IMR-90 (cell line): ENCODE measurements at regions not wholly inside any gene's neighbourhood (a gene's known extent, or its start where the extent isn't known, plus 50 kb on each side); places are given as distances from the start of the nearest gene placed in this dataset.

Source experiments
- ATAC-seq: fragments of 200-7000 bp; cut with Tn5 transposase; 2 replicates; pipeline ENCODE4 v1.9.1; 2020; ENCODE audit warnings: low read depth, mild to moderate bottlenecking, moderate library complexity
- BruUV-seq: library from RNA; stranded (reverse); fragments of 400-500 nt; replicated peaks from 2 replicates; lab custom pipeline; 2021; lab: Mats Ljungman, UMichigan
- CTCF ChIA-PET: fragments of 300-600 bp; formaldehyde crosslinking; extraction: SDS; loops from one replicate; lab custom pipeline; 2021; ENCODE audit warnings: antibody characterized with exemption; lab: Yijun Ruan, JAX
- POLR2A ChIA-PET: fragments of 300-600 bp; sonication (Branson Sonifier 250); formaldehyde crosslinking; loops from one replicate; lab custom pipeline; 2022; ENCODE audit warnings: antibody characterized with exemption; ENCODE audit not compliant: unreplicated experiment; lab: Charles Lee
- DNase-seq: peaks from one replicate; pipeline ENCODE4 v3.0.0; 2013
- H2AFZ ChIP-seq: replicated peaks from 2 replicates; pipeline ENCODE3; 2013; ENCODE audit warnings: low read length, mild to moderate bottlenecking; ENCODE audit not compliant: poor library complexity
- H2AK5ac ChIP-seq: 2 replicates; pipeline ENCODE4 v1.6.1; 2013; ENCODE audit warnings: low read depth, low read length, inconsistent platforms
- H2AK9ac ChIP-seq: replicated peaks from 2 replicates; pipeline ENCODE3; 2013; ENCODE audit warnings: mild to moderate bottlenecking, low read depth, low read length, moderate library complexity; ENCODE audit not compliant: poor library complexity
- H2BK120ac ChIP-seq: 2 replicates; pipeline ENCODE4 v1.6.1; 2013; ENCODE audit warnings: low read depth, low read length, inconsistent platforms
- H2BK15ac ChIP-seq: 3 replicates; pipeline ENCODE4 v1.6.1; 2013; ENCODE audit warnings: low read depth, low read length, inconsistent platforms
- H2BK20ac ChIP-seq: 2 replicates; pipeline ENCODE4 v1.6.1; 2013; ENCODE audit warnings: low read depth, mild to moderate bottlenecking, inconsistent platforms, low read length, moderate library complexity
- H2BK5ac ChIP-seq: 2 replicates; pipeline ENCODE4 v1.6.1; 2013; ENCODE audit warnings: mild to moderate bottlenecking, low read depth, low read length, inconsistent platforms; ENCODE audit not compliant: poor library complexity, severe bottlenecking
- H3K14ac ChIP-seq: replicated peaks from 2 replicates; pipeline ENCODE4 v1.6.1; 2013; ENCODE audit warnings: low read depth, low read length, inconsistent platforms
- H3K18ac ChIP-seq: 2 replicates; pipeline ENCODE4 v1.6.1; 2013; ENCODE audit warnings: low read depth, low read length, control low read depth
- H3K23ac ChIP-seq: 2 replicates; pipeline ENCODE4 v1.6.1; 2013; ENCODE audit warnings: low read depth, low read length, inconsistent platforms
- H3K27ac ChIP-seq: 2 replicates; pipeline ENCODE4 v1.5.1; 2013; ENCODE audit warnings: mild to moderate bottlenecking, control low read depth, low read length; ENCODE audit not compliant: insufficient read depth
- H3K27me3 ChIP-seq: 2 replicates; pipeline ENCODE4 v1.6.1; 2013; ENCODE audit warnings: low read length; ENCODE audit not compliant: control insufficient read depth, insufficient read depth
- H3K36me3 ChIP-seq: 2 replicates; pipeline ENCODE4 v1.6.1; 2013; ENCODE audit warnings: low read length, mixed read lengths; ENCODE audit not compliant: control insufficient read depth, insufficient read depth
- H3K4ac ChIP-seq: 2 replicates; pipeline ENCODE4 v1.6.1; 2013; ENCODE audit warnings: low read depth, low read length, inconsistent platforms
- H3K4me1 ChIP-seq: 2 replicates; pipeline ENCODE4 v1.6.1; 2013; ENCODE audit warnings: low read length, mixed read lengths; ENCODE audit not compliant: control insufficient read depth, insufficient read depth
- H3K4me2 ChIP-seq: 2 replicates; pipeline ENCODE4 v1.6.1; 2013; ENCODE audit warnings: low read depth, mild to moderate bottlenecking, control low read depth, low read length, moderate library complexity
- H3K4me3 ChIP-seq: 2 replicates; pipeline ENCODE4 v1.5.1; 2013; ENCODE audit warnings: low read depth, mild to moderate bottlenecking, control low read depth, low read length, moderate library complexity; ENCODE audit not compliant: insufficient read depth
- H3K56ac ChIP-seq: 2 replicates; pipeline ENCODE4 v1.6.1; 2013; ENCODE audit warnings: low read length, inconsistent platforms; ENCODE audit not compliant: insufficient read depth; ENCODE audit errors: extremely low read depth
- H3K79me1 ChIP-seq, 2 experiments: 2 replicates each; pipeline ENCODE4 v1.6.1; 2013; ENCODE audit warnings: low read length in 2 of 2, inconsistent platforms in 1 of 2, low read depth in 1 of 2
- H3K9ac ChIP-seq: 2 replicates; pipeline ENCODE4 v1.6.1; 2013; ENCODE audit warnings: low read depth, low read length, control low read depth
- H3K9me1 ChIP-seq: 2 replicates; pipeline ENCODE4 v1.6.1; 2013; ENCODE audit warnings: low read length, inconsistent platforms; ENCODE audit not compliant: insufficient read depth
- H3K9me3 ChIP-seq: 2 replicates; pipeline ENCODE4 v1.6.1; 2013; ENCODE audit warnings: low read length; ENCODE audit not compliant: control insufficient read depth, insufficient read depth
- H4K20me1 ChIP-seq: 2 replicates; pipeline ENCODE4 v1.6.1; 2013; ENCODE audit warnings: low read length, inconsistent platforms; ENCODE audit not compliant: insufficient read depth
- H4K5ac ChIP-seq: 2 replicates; pipeline ENCODE4 v1.6.1; 2013; ENCODE audit warnings: mild to moderate bottlenecking, low read depth, low read length, control low read depth
- H4K8ac ChIP-seq, 2 experiments: 2 replicates each; pipeline ENCODE4 v1.6.1; 2013; ENCODE audit warnings: low read depth in 2 of 2, low read length in 2 of 2, control low read depth in 1 of 2, inconsistent platforms in 1 of 2
- H4K91ac ChIP-seq: 2 replicates; pipeline ENCODE4 v1.6.1; 2013; ENCODE audit warnings: low read depth, low read length, inconsistent platforms; ENCODE audit not compliant: insufficient read depth
- BHLHE40 ChIP-seq: fragments of 150-350 bp; IDR thresholded peaks from 2 replicates; pipeline ENCODE4 v1.6.1; 2016; ENCODE audit warnings: mild to moderate bottlenecking, low read depth, low read length
- CEBPB ChIP-seq: IDR thresholded peaks from 2 replicates; pipeline ENCODE4 v1.6.1; 2012; ENCODE audit warnings: low read depth, low read length, improper control_type of control experiment
- CHD1 ChIP-seq: IDR thresholded peaks from 2 replicates; pipeline ENCODE4 v1.6.1; 2012; ENCODE audit warnings: low read depth, low read length, improper control_type of control experiment
- FOS ChIP-seq: fragments of 150-350 bp; IDR thresholded peaks from 2 replicates; pipeline ENCODE4 v1.6.1; 2016; ENCODE audit warnings: low read depth, low read length
- MAFK ChIP-seq: IDR thresholded peaks from 2 replicates; pipeline ENCODE4 v1.6.1; 2012; ENCODE audit warnings: low read depth, low read length, improper control_type of control experiment
- MAZ ChIP-seq: IDR thresholded peaks from 2 replicates; pipeline ENCODE4 v1.6.1; 2012; ENCODE audit warnings: low read depth, mild to moderate bottlenecking, low read length, improper control_type of control experiment, moderate library complexity, borderline replicate concordance
- MXI1 ChIP-seq: IDR thresholded peaks from 2 replicates; pipeline ENCODE4 v1.6.1; 2012; ENCODE audit warnings: low read depth, mild to moderate bottlenecking, low read length, moderate library complexity, borderline replicate concordance
- NFE2L2 ChIP-seq: fragments of 150-350 bp; IDR thresholded peaks from 2 replicates; pipeline ENCODE4 v1.6.1; 2016; ENCODE audit warnings: low read depth, mild to moderate bottlenecking, low read length
- POLR2A ChIP-seq: IDR thresholded peaks from 2 replicates; pipeline ENCODE4 v1.6.1; 2012; ENCODE audit warnings: mild to moderate bottlenecking, low read depth, low read length
- RAD21 ChIP-seq: IDR thresholded peaks from 2 replicates; pipeline ENCODE4 v1.6.1; 2012; ENCODE audit warnings: low read length, improper control_type of control experiment
- RCOR1 ChIP-seq: IDR thresholded peaks from 2 replicates; pipeline ENCODE4 v1.6.1; 2012; ENCODE audit warnings: mild to moderate bottlenecking, low read length, improper control_type of control experiment; ENCODE audit not compliant: insufficient replicate concordance
- RFX5 ChIP-seq: IDR thresholded peaks from 2 replicates; pipeline ENCODE4 v1.8.0; 2012; ENCODE audit warnings: low read depth, mild to moderate bottlenecking, low read length, moderate library complexity
- SMC3 ChIP-seq: fragments of 150-350 bp; IDR thresholded peaks from 2 replicates; pipeline ENCODE4 v1.6.1; 2016; ENCODE audit warnings: low read depth, mild to moderate bottlenecking, antibody characterized with exemption, low read length, moderate library complexity
- WGBS, 2 experiments: methylation state at CpG; one replicate each; pipeline versions ENCODE4 v1.1.5 to v1.1.7; 2013; ENCODE audit warnings: missing lambda C conversion rate in 2 of 2; ENCODE audit not compliant: insufficient read length in 1 of 2; ENCODE audit errors: extremely low coverage in 2 of 2; 5-methylcytosine and 5-hydroxymethylcytosine counted together
- dilution Hi-C: fragments of 300-500 bp; cut with HindIII; formaldehyde crosslinking; loops from one replicate; pipeline ENCODE4 v1.14.3; 2018; ENCODE audit warnings: low sequenced_read_pairs; ENCODE audit not compliant: unreplicated experiment
- in situ Hi-C: fragments of 300-500 bp; cut with MboI; formaldehyde crosslinking; loops from 3 replicates; pipeline ENCODE4 v1.14.3; 2019; ENCODE audit warnings: low sequenced_read_pairs, inconsistent platforms, mixed read lengths
- intact Hi-C: fragments of 100-400 bp; cut with micrococcal nuclease; formaldehyde crosslinking; loops from 2 replicates; pipeline ENCODE4 v1.10.0; 2022
- TF ChIP-seq, protein P1 (sequence below): fragments of 150-350 bp; IDR thresholded peaks from 2 replicates; pipeline ENCODE4 v1.6.1; 2017; ENCODE audit warnings: mild to moderate bottlenecking, antibody characterized with exemption, low read length, low read depth
- TF ChIP-seq, protein P2 (sequence below): conservative IDR thresholded peaks from 2 replicates; pipeline ENCODE4 v1.5.1; 2012; ENCODE audit warnings: mild to moderate bottlenecking, low read depth, low read length, improper control_type of control experiment
- TF ChIP-seq, protein P3 (sequence below): fragments of 150-350 bp; IDR thresholded peaks from 2 replicates; pipeline ENCODE4 v1.6.1; 2016; ENCODE audit warnings: low read depth, mild to moderate bottlenecking, low read length, moderate library complexity, borderline replicate concordance

DNA sequence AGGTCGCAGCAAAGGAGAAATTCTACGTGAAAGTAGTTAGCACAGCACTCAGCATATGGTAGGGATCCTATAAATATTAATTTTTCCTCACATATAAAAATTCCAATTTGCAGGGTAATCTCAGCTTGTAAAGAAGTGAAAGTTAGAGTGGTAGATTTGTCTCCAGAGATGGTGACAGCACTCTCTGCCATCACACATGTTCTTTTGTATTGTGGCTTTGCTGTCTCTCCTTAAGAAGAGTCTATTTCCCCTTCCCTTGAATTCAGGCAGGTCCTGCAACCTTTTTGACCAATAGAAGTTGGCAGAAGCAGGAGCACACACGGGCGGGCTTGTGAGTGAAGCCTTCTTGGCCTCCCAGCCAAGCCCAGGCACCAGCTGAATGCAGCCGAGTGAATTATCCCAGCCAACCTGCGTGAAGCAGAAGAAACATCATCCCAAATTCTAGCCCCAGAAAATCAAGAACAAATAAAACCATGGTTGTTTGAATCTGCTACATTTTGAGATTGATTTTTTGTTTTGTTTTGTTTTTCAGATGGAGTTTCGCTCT, 107.8 kb upstream of the COPS8 start:
- Histone ChIP-seq H2BK120ac (no peak overlapping the region), H3K14ac (no peak overlapping the region), H3K4me3 (no peak overlapping the region), H2AK9ac (no peak overlapping the region), H2BK15ac (no peak overlapping the region), H4K8ac (no peak overlapping the region), H3K4me1 (no peaks in the 10 kb centered on the region), H3K18ac (no peak overlapping the region), H3K9me3 (peaks cover 2% of the 10 kb centered on the region), H3K27me3 (peaks cover 15% of the 10 kb centered on the region), H4K20me1 (no peaks in the 10 kb centered on the region), H3K79me1 (no peaks in the 10 kb centered on the region), H2BK20ac (no peak overlapping the region), H4K5ac (no peak overlapping the region), H2AFZ (no peak overlapping the region), H3K4me2 (no peak overlapping the region), H3K4ac (no peak overlapping the region), H3K27ac (no peak overlapping the region), H3K9me1 (no peaks in the 10 kb centered on the region), H2AK5ac (no peak overlapping the region), H3K9ac (no peak overlapping the region), H3K36me3 (no peaks in the 10 kb centered on the region), H2BK5ac (no peak overlapping the region), H3K23ac (no peak overlapping the region), H3K56ac (no peak overlapping the region), H4K91ac (no peak overlapping the region)
- in situ Hi-C loops (no loop called here), dilution Hi-C loops (no loop called here), intact Hi-C loops (no loop called here)
- CTCF ChIA-PET: no interaction called here
- no peak for ATAC-seq
- no TSS peak for BruUV-seq
- DNase-seq: no peak
- WGBS, 2 experiments: no CpG with 5 or more reads among the region's 7 CpGs
- POLR2A ChIA-PET: no interaction called here
- TF ChIP-seq SMC3 (no peak), RAD21 (no peak), BHLHE40 (no peak), RFX5 (no peak), POLR2A (no peak), RCOR1 (no peak), CHD1 (no peak), MXI1 (no peak), MAFK (no peak), NFE2L2 (no peak), FOS (no peak), MAZ (no peak), CEBPB (no peak)
- TF ChIP-seq, protein P1, sequence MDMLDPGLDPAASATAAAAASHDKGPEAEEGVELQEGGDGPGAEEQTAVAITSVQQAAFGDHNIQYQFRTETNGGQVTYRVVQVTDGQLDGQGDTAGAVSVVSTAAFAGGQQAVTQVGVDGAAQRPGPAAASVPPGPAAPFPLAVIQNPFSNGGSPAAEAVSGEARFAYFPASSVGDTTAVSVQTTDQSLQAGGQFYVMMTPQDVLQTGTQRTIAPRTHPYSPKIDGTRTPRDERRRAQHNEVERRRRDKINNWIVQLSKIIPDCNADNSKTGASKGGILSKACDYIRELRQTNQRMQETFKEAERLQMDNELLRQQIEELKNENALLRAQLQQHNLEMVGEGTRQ: no peak
- TF ChIP-seq, protein P2, sequence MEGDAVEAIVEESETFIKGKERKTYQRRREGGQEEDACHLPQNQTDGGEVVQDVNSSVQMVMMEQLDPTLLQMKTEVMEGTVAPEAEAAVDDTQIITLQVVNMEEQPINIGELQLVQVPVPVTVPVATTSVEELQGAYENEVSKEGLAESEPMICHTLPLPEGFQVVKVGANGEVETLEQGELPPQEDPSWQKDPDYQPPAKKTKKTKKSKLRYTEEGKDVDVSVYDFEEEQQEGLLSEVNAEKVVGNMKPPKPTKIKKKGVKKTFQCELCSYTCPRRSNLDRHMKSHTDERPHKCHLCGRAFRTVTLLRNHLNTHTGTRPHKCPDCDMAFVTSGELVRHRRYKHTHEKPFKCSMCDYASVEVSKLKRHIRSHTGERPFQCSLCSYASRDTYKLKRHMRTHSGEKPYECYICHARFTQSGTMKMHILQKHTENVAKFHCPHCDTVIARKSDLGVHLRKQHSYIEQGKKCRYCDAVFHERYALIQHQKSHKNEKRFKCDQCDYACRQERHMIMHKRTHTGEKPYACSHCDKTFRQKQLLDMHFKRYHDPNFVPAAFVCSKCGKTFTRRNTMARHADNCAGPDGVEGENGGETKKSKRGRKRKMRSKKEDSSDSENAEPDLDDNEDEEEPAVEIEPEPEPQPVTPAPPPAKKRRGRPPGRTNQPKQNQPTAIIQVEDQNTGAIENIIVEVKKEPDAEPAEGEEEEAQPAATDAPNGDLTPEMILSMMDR: no peak
- TF ChIP-seq, protein P3, sequence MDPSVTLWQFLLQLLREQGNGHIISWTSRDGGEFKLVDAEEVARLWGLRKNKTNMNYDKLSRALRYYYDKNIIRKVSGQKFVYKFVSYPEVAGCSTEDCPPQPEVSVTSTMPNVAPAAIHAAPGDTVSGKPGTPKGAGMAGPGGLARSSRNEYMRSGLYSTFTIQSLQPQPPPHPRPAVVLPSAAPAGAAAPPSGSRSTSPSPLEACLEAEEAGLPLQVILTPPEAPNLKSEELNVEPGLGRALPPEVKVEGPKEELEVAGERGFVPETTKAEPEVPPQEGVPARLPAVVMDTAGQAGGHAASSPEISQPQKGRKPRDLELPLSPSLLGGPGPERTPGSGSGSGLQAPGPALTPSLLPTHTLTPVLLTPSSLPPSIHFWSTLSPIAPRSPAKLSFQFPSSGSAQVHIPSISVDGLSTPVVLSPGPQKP: no peak
